Heart left ventricle (tissue), 16 donors: ENCODE measurements at regions not wholly inside any gene's neighbourhood (a gene's known extent, or its start where the extent isn't known, plus 50 kb on each side); places are given as distances from the start of the nearest gene placed in this dataset.

Source experiments
- ATAC-seq, 4 donors: fragments of 200-7000 bp; cut with Tn5 transposase; one replicate each; pipeline ENCODE4 v1.9.1; 2020 to 2022; ENCODE audit warnings: moderate library complexity in 4 of 4, mild to moderate bottlenecking in 3 of 4, moderate number of reproducible peaks in 1 of 4
- DNase-seq, 5 donors: peaks; one replicate each; pipeline ENCODE4 v3.0.0-alpha.2; 2020
- H3K27ac ChIP-seq, 12 donors: fragments of 200-600 bp; sonication (generic) in 4 of 12; one replicate each; pipeline versions ENCODE4 v1.5.0 to v1.8.0; 2016 to 2022; ENCODE audit warnings: mild to moderate bottlenecking in 2 of 12
- H3K27me3 ChIP-seq, 9 donors: fragments of 200-600 bp; sonication (generic) in 2 of 9; one replicate each; pipeline versions ENCODE4 v1.5.1 to v1.8.0; 2016 to 2022; ENCODE audit warnings: mild to moderate bottlenecking in 3 of 9
- H3K36me3 ChIP-seq, 9 donors: fragments of 200-600 bp; sonication (generic) in 2 of 9; one replicate each; pipeline versions ENCODE4 v1.5.0 to v1.8.0; 2018 to 2022; ENCODE audit warnings: mild to moderate bottlenecking in 2 of 9
- H3K4me1 ChIP-seq, 12 donors: fragments of 200-600 bp; sonication (generic) in 4 of 12; one replicate each; pipeline versions ENCODE4 v1.5.0 to v1.8.0; 2016 to 2022; ENCODE audit warnings: mild to moderate bottlenecking in 3 of 12
- H3K4me3 ChIP-seq, 12 donors: fragments of 200-600 bp; sonication (generic) in 4 of 12; one replicate each; pipeline versions ENCODE4 v1.5.0 to v1.8.0; 2017 to 2022; ENCODE audit warnings: mild to moderate bottlenecking in 9 of 12, moderate library complexity in 4 of 12
- H3K9me3 ChIP-seq, 12 donors: fragments of 200-600 bp; sonication (generic) in 4 of 12; one replicate each; pipeline versions ENCODE4 v1.5.0 to v1.8.0; 2016 to 2022; ENCODE audit warnings: mild to moderate bottlenecking in 1 of 12
- CTCF ChIP-seq, 12 donors: fragments of 200-600 bp; sonication (generic) in 4 of 12; IDR thresholded peaks; one replicate each; pipeline versions ENCODE4 v1.5.0 to v1.8.0; 2018 to 2022; ENCODE audit warnings: antibody characterized with exemption in 12 of 12, mild to moderate bottlenecking in 5 of 12
- POLR2A ChIP-seq, 2 donors: fragments of 450-650 bp; IDR thresholded peaks; one replicate each; pipeline ENCODE4 v1.6.1; 2017; ENCODE audit warnings: antibody characterized with exemption in 2 of 2, mild to moderate bottlenecking in 2 of 2, moderate library complexity in 2 of 2
- WGBS, 4 donors: extraction: QIAGEN DNeasy Blood & Tissue Kit in 2 of 4; methylation state at CpG; one replicate each; pipeline versions ENCODE4 v1.1.5 to v1.1.7; 2013 to 2018; 5-methylcytosine and 5-hydroxymethylcytosine counted together
- intact Hi-C, 10 donors: fragments of 100-400 bp; cut with DNase I; formaldehyde crosslinking; loops; one replicate each; pipeline versions ENCODE4 v1.11.1 to v1.14.2; 2022
- donor health status: ischemic (EF 13 %, LVEDD 7.1; RV severe dilation, severe dysfunction).
- donor health status: healthy with polysubstance abuse.
- donor health status: DM: no; HTN: yes; CAD: no.
- donor health status: DM: no; HTN: no; CAD: no.
- donor health status: ischemic (EF 25% LVEDD 6.9; RV normal size, moderate dysfunction).
- donor health status: ischemic (EF 25% LVEDD 5.7; RV mildly dilated, moderate dysfunction).
- donor health status: healthy.
- donor health status: DM: yes; HTN: yes; CAD: no.
- donor health status: ischemic (EF 35%, LVEDD 5.7; RV mildly dilated, moderate dysfunction).
- donor health status: nonischemic (EF 11% LVEDD 7.7; RV severe dilation, severe dysfunction).
- donor health status: DM: yes; HTN: yes; CAD: no.
- donor health status: PGD.
- donor health status: ischemic (EF 29% LVEDD 5.4; RV normal size, mild dysfunction).
- donor health status: nonischemic (EF 23%, LVEDD 6.1; RV moderate dilation, normal function).

- H3K4me3 ChIP-seq, result no peak overlapping the region
- 21 to 42% (median 36%) methylated on average over 4 of the region's 4 CpGs for WGBS, 4 donors
- no peaks in the 10 kb centered on the region for H3K4me1 ChIP-seq
- H3K9me3 ChIP-seq, result no peaks in the 10 kb centered on the region
- H3K27ac ChIP-seq, result no peak overlapping the region
- no peak for DNase-seq
- no peaks in the 10 kb centered on the region for H3K36me3 ChIP-seq
- H3K27me3 ChIP-seq, result no peaks in the 10 kb centered on the region
- intact Hi-C loops, result no loop called here
- no peak for ATAC-seq
- no peak for TF ChIP-seq CTCF (IDR thresholded peaks at IDR 0.05)
- TF ChIP-seq POLR2A (IDR thresholded peaks at IDR 0.05), result no peak
Measured at GRCh38 chr3:135310317-135310716, 515.3 kb downstream of the EPHB1 start.

DNA sequence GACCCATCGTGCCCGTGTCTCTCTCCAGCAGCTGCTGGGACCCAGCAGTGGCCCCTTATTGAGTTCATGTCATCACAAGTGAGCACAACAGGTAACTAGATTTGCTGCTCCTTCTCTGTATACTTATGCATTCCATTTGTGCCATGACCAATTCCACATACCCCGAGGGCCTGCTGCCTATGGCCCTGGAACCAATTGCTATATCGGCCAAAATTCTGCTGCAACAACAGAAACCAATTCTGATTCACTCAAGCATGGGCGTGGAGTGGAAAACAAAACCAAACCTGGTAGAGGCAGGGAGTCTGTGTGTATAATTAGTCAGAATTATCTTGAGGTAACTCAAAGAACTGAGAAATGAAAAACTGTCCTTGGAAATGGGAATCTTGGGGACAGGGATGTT lies 516.6 kb downstream of the EPHB1 start:
- 69 to 83% (median 76%) methylated on average over 5 of the region's 5 CpGs for WGBS, 4 donors
- DNase-seq (no peak), ATAC-seq (no peak)
- no peak overlapping the region for H3K4me3 ChIP-seq
- intact Hi-C loops, result no loop called here
- H3K36me3 ChIP-seq, result no peaks in the 10 kb centered on the region
- no peak for TF ChIP-seq POLR2A (IDR thresholded peaks at IDR 0.05)
- no peak for TF ChIP-seq CTCF (IDR thresholded peaks at IDR 0.05)
- no peaks in the 10 kb centered on the region for H3K27me3 ChIP-seq
- no peaks in the 10 kb centered on the region for H3K4me1 ChIP-seq
- H3K27ac ChIP-seq, result no peak overlapping the region
- H3K9me3 ChIP-seq, result no peaks in the 10 kb centered on the region

DNA sequence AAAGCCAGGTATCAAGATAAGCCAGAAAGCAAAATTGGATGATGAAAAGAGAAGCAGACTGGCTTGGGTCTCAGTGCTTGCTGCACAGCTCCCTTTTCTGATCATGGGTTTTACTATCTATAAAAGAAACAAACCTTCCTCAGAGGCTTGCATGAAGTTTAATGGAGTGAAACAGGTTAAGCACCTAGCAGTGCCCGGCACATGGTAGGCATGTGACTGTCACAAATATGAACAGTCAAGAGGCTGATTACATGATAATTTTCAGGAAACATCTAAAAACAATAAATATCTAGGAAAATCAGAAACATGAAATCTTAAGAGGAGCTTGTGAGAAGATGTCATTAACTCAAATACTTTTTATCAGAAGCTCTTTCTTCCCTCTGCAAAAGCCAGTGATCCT lies 519.2 kb downstream of the EPHB1 start:
- Histone ChIP-seq H3K27me3 (no peaks in the 10 kb centered on the region), H3K36me3 (no peaks in the 10 kb centered on the region), H3K4me3 (no peak overlapping the region), H3K27ac (no peak overlapping the region), H3K4me1 (no peaks in the 10 kb centered on the region), H3K9me3 (no peaks in the 10 kb centered on the region)
- no peak for DNase-seq
- no peak for ATAC-seq
- intact Hi-C loops, result no loop called here
- TF ChIP-seq CTCF (IDR thresholded peaks at IDR 0.05) (no peak), POLR2A (IDR thresholded peaks at IDR 0.05) (no peak)
- WGBS, 4 donors, result 91 to 97% (median 94%) methylated on average over 1 of the region's 1 CpG

GRCh38 chr3:135324301-135324700 lies 529.2 kb downstream of the EPHB1 start:
- ATAC-seq, result no peak
- no peak for DNase-seq
- Histone ChIP-seq H3K4me3 (no peak overlapping the region), H3K27ac (no peak overlapping the region), H3K27me3 (peaks cover 0 to 25% (median 5%) of the 10 kb centered on the region in 9 donors), H3K4me1 (no peaks in the 10 kb centered on the region), H3K36me3 (no peaks in the 10 kb centered on the region), H3K9me3 (no peaks in the 10 kb centered on the region)
- intact Hi-C loops, result no loop called here
- TF ChIP-seq POLR2A (IDR thresholded peaks at IDR 0.05), result no peak
- no peak for TF ChIP-seq CTCF (IDR thresholded peaks at IDR 0.05)
- 24 to 39% (median 29%) methylated on average over 5 of the region's 5 CpGs for WGBS, 4 donors
